Inflammatory macrophage (primary cell): ENCODE measurements at regions not wholly inside any gene's neighbourhood (a gene's known extent, or its start where the extent isn't known, plus 50 kb on each side); places are given as distances from the start of the nearest gene placed in this dataset.
A peak's percentile ranks its signal among the peaks of the same experiment; 100 is the strongest.

ENCODE experiments used
- DNase-seq, 2 donors: peaks; one replicate each; pipeline ENCODE4 v3.0.0-alpha.2; 2020 to 2022

DNA sequence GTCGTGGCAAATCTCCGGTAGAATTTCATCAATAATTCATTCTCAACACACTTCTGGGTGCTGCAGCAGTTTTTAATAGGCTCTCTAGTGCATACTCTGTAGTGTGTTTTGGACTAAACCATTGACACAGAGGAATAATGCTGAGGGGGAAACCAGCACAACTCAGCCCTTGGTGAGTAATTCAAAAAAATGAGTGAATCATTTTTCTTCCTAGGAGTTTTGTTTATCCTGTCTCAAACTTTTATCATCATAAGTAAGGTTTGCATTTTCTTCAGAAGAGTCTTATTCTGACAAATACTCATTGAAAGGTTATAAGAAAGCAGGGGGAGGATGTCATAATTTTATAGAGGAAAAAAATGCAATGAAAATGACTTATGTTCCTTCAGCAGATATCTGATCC lies 2542.7 kb downstream of the PCDH7 start:
- no peak for DNase-seq

- no peak for DNase-seq
These were observed 2548.6 kb downstream of the PCDH7 start for GRCh38 chr4:33268776-33269175.

DNA sequence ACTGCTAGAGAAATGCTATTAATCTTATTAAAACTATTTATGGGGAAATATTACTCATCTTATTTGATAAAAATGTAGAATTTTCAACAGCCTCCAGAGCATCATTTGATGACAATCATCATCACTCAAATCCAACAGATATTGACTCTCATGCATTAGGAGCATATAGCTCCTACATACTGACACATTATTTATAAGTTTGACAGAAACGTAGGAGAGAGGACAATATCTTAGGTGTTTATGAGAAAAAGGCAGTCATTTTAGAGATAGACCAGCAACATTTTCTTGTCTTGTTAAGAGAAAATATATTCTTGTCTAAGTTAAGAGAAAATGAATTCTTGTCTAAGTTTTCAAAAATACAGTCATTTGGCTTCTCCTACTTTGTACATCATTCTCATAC lies 2550.2 kb downstream of the PCDH7 start:
- DNase-seq, result no peak

- DNase-seq, result no peak
These were observed 2552.6 kb downstream of the PCDH7 start for GRCh38 chr4:33272722-33273121.

DNA sequence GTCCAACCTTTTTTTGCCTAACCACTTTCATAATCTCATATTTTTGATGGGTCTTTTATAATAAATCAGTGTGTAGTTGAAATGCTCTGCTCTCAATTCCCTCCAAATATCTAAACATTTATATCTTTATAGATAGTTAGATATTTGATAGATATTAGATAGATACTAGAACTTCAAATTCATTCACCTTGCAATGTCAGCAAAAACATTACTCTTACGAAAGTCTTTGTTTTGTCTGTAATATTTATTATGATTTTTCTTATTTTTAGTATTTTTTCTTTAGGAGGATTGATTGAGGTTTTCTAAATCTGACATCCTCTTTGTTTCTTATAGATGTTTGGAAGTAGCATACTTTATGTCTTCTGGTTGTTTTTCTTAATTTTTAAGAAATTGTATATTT lies 2563.6 kb downstream of the PCDH7 start:
- no peak for DNase-seq

GRCh38 chr4:33296876-33297455 lies 2576.8 kb downstream of the PCDH7 start:
- no peak for DNase-seq

DNA sequence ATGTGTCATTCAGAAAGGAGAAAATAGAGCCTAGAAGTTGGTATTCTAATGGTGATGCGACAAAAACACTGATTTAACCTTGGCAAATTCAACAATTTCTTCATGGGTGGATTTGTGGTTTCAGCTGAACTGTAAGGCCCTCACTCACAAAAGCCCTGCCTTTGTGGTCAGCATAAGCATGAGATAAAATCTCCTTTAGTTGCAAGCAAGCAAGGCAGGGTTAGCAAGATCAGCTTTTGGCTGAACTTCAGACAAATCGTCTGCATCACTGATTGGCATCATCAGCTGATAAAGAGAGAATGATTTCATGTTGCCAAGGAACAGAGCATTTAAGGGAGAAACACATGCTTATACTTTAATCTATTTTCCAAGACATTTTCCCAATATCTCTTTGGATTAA lies 2582.2 kb downstream of the PCDH7 start:
- DNase-seq, result no peak

DNA sequence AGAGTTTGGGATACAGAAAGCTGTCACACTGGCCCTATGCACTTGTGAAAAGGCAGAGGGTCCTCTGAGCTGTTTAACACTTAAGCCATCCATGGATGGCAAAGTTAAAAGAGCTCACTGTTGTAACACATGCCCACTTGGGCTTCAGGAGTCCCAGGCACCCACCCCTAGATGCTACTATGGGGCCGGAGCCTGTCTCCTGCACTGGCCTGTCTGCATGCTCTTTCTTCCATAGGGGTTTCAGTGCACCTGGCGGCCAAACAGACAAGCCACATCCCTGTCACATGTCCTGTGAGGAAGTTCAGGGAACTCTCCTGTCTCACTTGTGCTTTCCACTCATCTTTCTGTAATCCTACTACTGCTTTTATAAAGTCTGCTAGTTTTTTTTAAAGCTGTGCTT lies 2586.0 kb downstream of the PCDH7 start:
- DNase-seq, result no peak

DNA sequence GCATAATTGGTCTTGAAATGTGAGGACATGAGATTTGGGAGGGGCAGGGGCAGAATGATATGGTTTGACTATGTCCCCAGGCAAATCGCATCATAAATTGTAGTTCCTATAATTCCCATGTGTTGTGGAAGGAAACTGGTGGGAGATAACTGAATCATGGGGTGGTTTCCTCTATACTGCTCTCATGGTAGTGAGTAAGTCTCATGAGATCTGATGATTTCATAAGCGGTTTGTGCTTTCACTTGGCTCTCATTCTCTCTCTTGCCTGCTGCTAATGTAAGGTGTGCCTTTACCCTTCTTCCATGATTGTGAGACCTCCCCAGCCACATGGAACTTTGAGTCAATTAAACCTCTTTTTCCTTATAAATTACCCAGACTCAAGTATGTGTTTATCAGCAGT lies 2595.9 kb downstream of the PCDH7 start:
- peak in 1 of 2 donors; percentile 4 for DNase-seq

DNA sequence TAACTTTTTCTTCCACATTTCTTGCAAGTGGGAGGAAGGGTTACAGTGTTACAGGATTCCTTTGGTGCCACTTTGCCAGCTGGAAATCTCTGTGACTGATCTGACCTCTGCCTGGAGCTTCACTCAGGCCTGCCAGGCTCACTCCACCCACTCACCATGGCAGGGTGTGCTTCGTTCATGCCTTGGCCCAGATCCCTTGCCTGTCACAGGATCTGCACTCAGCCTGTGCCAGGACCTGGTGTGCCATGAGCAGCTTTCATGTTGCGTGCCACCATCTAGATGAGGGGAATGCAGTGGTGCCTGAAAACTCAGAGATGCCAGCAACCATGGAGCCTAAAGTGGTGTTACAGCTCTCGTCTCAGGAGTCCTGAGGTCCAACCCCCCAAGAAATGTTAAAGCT lies 2596.4 kb downstream of the PCDH7 start:
- no peak for DNase-seq

GRCh38 chr4:33323393-33323792 lies 2603.2 kb downstream of the PCDH7 start:
- DNase-seq, result no peak

GRCh38 chr4:33334416-33334815 lies 2614.2 kb downstream of the PCDH7 start:
- no peak for DNase-seq

DNA sequence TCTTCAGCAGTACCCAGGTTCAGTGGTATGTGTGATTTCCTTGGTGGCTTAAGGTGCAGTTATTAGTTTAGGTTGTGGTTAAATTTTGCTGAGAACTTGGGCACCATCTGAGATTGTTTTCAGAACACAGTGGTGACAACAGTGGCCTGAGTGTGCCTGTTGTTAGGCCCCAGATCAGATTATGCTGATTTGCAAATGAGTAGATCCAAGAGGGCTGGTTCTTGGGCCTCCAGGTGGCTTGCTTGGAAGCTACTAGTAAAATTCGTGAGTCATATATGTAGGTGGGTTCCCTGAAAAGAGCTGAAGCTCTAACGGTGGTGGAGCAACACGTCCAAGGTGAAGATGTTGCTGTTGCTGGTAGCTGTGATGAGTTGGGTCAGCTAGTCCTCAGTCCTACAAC lies 2619.6 kb downstream of the PCDH7 start:
- no peak for DNase-seq

DNA sequence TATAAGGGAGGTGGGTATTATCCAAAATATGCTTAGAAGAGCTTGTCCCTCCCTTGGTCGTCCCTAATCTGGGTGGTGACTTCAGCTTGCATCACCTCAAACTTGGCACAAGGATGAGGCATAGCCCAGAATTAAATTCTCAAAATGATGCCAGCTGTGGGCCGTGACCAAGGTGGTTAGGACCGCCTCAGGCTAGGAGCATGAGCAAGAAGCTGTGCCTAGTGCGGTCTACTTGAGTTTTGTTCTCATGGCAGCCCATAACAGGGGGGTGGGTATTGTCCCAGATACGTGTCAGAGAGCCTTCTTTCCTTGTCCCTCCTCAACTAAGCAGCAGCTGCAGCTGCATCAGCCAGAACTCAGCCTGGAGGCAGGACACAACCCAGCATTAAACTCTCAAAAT lies 2620.0 kb downstream of the PCDH7 start:
- no peak for DNase-seq

DNA sequence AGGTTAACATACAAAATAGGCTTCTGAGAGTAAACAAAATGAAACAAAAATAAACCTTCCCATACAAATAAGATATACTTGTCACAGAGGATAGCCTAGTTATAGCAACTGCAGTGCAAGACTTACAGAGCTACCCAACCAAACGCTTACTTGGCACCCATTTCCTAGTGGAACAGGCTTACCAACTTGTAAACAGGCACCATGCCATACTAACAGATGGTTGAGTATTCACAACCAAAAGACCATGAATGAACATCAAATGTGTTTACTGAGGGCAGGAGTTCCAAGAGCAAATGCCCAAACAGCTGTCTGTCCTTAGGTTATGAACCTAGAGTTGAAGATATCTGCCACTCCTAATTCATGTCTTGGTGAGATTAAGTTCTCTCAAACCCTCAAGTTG lies 2629.2 kb downstream of the PCDH7 start:
- no peak for DNase-seq

- DNase-seq, result no peak
These were observed 2637.0 kb downstream of the PCDH7 start for GRCh38 chr4:33357121-33357520.

GRCh38 chr4:33369446-33369845 lies 2649.3 kb downstream of the PCDH7 start:
- no peak for DNase-seq

- DNase-seq, result no peak
These were observed 2661.6 kb downstream of the PCDH7 start for GRCh38 chr4:33381816-33382215.

DNA sequence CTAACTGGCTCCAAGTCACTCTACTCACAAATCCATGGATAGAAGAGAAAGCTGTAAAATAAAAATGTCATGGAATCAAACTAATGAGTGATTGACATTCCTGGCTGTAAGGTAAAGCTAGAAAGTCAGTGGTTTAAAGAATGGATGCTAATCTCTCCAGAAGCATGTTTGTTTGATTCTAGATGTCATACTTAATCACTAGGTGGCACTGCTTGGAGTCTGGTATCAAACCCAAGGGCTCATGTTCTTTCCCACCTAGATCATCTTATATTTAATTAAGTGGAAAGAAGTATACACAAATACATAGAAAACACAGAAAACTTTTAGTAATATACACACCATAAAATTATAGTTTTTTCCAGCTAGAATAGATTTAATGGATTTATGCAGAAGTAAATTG lies 2666.6 kb downstream of the PCDH7 start:
- DNase-seq, result no peak

DNA sequence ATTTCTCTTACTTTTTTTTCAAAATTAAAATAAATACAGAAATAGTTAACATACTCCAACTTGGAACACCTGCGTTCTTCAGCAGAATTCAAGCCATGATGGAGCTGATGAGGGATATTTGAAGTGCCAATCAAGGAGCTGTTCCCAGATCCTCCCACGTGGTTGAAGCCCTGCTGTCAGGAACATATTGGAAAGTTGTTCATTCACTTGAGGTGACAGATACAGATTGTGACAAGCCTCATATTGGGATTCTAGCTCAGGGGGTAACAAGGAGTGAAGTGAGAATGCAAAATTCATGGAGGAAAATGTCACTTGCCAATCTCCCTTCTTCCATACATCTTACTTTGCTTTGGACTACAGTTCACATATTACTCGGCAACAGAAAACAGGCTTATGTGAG lies 2670.8 kb downstream of the PCDH7 start:
- DNase-seq, result no peak

GRCh38 chr4:33395731-33396485 lies 2675.7 kb downstream of the PCDH7 start:
- DNase-seq, result no peak

GRCh38 chr4:33400504-33400903 lies 2680.3 kb downstream of the PCDH7 start:
- no peak for DNase-seq

- DNase-seq, result no peak
These were observed 2687.3 kb downstream of the PCDH7 start for GRCh38 chr4:33407496-33407895.

- no peak for DNase-seq
These were observed 2691.0 kb downstream of the PCDH7 start for GRCh38 chr4:33411182-33411581.

GRCh38 chr4:33421887-33422286 lies 2701.7 kb downstream of the PCDH7 start:
- DNase-seq, result no peak
